Upper lobe of right lung (tissue), 1 donor: ENCODE measurements at regions not wholly inside any gene's neighbourhood (a gene's known extent, or its start where the extent isn't known, plus 50 kb on each side); places are given as distances from the start of the nearest gene placed in this dataset.
"Not testable (repeated sequence)": the region's sequence is repeated elsewhere in the genome, so short reads cannot be mapped to it uniquely, and the experiment has no call there.

ENCODE experiments used
- ATAC-seq: fragments of 200-7000 bp; cut with Tn5 transposase; one replicate; pipeline ENCODE4 v1.9.1; 2020; ENCODE audit warnings: mild to moderate bottlenecking, moderate library complexity
- DNase-seq: peaks from one replicate; pipeline ENCODE4 v3.0.0-alpha.2; 2020
- H3K27ac ChIP-seq: fragments of 200-600 bp; one replicate; pipeline ENCODE4 v1.8.0; 2022
- H3K27me3 ChIP-seq: fragments of 200-600 bp; one replicate; pipeline ENCODE4 v1.8.0; 2022; ENCODE audit warnings: mild to moderate bottlenecking
- H3K36me3 ChIP-seq: fragments of 200-600 bp; one replicate; pipeline ENCODE4 v1.8.0; 2022
- H3K4me1 ChIP-seq: fragments of 200-600 bp; one replicate; pipeline ENCODE4 v1.8.0; 2022
- H3K4me3 ChIP-seq: fragments of 200-600 bp; one replicate; pipeline ENCODE4 v1.8.0; 2022; ENCODE audit warnings: mild to moderate bottlenecking
- H3K9me3 ChIP-seq: fragments of 200-600 bp; one replicate; pipeline ENCODE4 v1.8.0; 2022
- intact Hi-C: fragments of 100-400 bp; cut with DNase I; formaldehyde crosslinking; loops from one replicate; pipeline ENCODE4 v1.11.0; 2022
- TF ChIP-seq, protein P1 (sequence below): fragments of 200-600 bp; IDR thresholded peaks from one replicate; pipeline ENCODE4 v1.8.0; 2022; ENCODE audit warnings: antibody characterized with exemption
- donor health status: DM: no; HTN: yes; CAD: no; lungs with severe emphysema.

DNA sequence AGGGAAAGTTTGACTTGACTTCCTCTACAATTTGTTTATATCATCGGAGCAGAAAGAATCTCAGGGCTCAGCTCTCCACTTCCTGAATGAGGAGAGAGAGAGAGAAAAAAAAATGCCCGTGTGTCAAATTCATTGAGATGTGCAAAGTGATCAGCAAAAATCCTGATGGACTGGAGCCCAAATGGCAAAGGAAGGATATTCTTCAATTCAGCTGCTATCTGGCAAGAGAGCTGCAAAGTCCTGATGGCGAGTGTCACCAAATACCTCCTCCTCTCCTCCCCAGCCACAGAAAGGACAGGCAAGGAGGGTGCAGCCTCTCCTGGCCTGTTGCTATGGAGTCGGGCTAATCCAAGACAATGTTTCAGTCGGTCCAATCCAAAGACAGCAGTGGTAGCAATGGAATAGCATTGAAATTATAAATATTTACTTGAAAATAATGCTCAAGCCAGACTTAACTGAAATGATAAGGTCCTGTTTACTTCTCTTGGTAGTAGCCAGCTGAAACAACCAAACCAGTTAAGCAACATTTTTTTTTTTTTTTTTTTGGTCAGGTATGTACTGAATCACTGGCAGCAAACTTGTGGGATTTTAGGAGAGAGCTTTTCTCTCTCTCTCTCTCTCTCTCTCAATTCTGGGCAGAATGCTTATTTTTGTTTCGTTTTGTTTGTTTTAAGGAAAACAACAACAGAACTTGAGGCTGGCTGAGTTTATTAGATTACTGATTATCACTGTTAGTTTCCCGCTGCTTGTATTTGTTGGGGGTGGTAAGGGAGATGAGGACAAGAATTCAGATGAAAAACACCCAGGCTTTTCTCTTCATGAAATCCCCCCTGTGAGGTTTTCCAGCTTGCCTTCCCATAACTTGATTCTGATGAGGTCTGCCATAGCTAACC is 204.2 kb downstream of the BCAS1 start:
- H3K4me1 ChIP-seq = peaks cover 34% of the 10 kb centered on the region
- TF ChIP-seq, protein P1, sequence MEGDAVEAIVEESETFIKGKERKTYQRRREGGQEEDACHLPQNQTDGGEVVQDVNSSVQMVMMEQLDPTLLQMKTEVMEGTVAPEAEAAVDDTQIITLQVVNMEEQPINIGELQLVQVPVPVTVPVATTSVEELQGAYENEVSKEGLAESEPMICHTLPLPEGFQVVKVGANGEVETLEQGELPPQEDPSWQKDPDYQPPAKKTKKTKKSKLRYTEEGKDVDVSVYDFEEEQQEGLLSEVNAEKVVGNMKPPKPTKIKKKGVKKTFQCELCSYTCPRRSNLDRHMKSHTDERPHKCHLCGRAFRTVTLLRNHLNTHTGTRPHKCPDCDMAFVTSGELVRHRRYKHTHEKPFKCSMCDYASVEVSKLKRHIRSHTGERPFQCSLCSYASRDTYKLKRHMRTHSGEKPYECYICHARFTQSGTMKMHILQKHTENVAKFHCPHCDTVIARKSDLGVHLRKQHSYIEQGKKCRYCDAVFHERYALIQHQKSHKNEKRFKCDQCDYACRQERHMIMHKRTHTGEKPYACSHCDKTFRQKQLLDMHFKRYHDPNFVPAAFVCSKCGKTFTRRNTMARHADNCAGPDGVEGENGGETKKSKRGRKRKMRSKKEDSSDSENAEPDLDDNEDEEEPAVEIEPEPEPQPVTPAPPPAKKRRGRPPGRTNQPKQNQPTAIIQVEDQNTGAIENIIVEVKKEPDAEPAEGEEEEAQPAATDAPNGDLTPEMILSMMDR = no peak

DNA sequence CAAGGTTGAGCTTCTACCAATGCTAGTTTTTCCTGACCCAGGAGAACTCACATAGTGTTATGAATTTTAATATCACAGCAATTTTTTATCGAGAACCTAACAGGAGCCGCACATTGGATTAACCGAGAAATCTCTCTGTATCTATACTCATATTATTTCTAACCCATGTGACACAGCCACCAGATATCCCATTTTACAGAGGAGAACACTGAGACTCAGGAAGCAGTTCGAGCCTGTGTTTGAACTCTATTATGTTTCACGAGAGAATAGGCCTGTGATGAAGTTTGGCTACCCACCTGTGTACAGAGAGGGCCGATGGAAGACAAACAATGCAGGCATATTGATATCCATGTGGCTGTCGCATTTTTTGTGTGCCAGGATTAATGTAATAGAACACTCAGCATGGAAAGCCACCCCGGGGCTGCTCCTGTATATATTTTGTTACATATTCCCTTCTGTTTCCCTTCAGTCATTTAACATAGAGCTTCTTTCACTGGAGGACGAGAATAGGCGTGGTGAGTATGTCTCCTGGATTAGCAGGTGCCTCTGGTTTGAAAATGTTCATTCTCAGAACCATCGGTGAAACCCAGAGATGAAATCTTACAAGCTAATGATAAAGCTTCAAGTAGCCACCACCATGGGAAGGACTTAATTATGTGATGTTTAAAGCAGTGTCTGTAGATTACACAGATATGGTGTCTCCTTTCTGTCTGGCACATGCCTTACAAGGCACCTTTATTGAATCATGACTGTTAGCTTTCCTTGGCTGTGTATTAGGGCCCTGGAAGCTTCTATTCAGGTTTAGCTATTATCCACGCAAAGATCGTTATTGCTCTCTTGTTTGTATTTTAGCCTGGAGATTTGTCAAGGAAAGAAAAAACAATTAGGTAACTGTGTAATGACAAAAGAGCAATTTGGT is 205.4 kb downstream of the BCAS1 start:
- ATAC-seq, intact Hi-C loops, H3K9me3 ChIP-seq, H3K36me3 ChIP-seq, H3K27me3 ChIP-seq, DNase-seq, H3K4me3 ChIP-seq: not testable (repeated sequence)
- Histone ChIP-seq H3K4me1 (peaks cover 34% of the 10 kb centered on the region), H3K27ac (peak overlapping the region; percentile 77)

More for the DNA sequence above, 204.2 kb downstream of the BCAS1 start:
- Histone ChIP-seq H3K27me3 (no peaks in the 10 kb centered on the region), H3K9me3 (no peaks in the 10 kb centered on the region), H3K27ac (peak overlapping the region; percentile 77), H3K4me3 (peak overlapping the region; percentile 14), H3K36me3 (no peaks in the 10 kb centered on the region)
- intact Hi-C loops = no loop called here
- DNase-seq (no peak), ATAC-seq (peak; percentile 81)

DNA sequence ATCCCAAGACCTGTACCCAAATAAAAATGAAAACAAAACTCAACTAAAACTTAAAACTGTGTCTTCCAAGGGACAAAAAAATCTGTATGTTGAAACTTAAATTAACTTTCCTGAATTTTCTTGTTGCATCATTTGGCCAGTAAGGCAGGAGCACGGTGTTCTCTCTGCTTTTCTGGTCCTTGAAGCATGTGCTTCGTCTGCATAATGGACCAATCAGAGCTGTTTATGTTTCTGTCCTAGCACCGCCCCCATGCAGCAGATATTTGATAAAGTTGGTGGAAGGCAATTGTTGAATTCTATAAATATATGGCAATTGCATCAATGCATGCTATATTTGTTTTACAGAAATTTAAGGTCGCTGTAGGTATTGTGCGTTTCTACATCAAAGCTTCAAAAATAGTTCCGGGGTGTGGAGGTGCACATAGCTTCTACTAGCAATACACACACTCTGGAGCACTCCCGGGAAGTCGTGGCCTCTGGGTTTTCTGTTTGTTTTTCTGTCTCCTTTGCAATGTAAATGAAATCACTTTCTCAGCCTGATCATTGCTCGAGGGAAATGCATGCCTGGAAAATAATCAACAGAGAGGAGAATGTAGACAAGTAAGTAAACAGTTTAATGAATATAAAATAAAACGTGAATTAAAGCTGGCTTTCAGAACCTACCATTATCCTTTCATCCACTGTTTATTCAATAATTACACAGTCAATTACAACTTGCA is 206.3 kb downstream of the BCAS1 start:
- intact Hi-C loops, H3K27ac ChIP-seq, H3K36me3 ChIP-seq: not testable (repeated sequence)

DNA sequence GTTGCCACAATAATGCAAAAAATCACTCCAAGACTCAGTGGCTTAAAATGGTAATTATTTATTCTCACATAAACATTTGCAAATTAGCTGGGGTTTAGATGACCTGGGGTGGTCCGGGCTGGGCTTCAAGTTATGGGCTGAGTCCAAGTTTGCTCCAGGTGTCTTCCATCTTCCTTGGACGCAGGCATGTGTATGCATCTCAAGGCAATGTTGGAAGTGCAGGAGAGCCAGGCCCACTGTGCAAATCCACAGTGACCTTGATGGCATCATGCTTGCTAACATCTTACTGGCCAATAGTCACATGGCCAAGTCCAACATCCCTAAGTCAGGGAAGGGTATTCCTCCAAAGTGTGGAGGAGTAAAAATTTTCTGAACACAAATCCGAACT is 206.9 kb downstream of the BCAS1 start:
- intact Hi-C loops, H3K4me3 ChIP-seq, ATAC-seq, H3K27me3 ChIP-seq, H3K36me3 ChIP-seq, H3K9me3 ChIP-seq, H3K27ac ChIP-seq, DNase-seq: not testable (repeated sequence)
- H3K4me1 ChIP-seq = peaks cover 33% of the 10 kb centered on the region

More for the DNA sequence above, 206.3 kb downstream of the BCAS1 start:
- ATAC-seq, H3K27me3 ChIP-seq, H3K9me3 ChIP-seq, DNase-seq, H3K4me3 ChIP-seq: not testable (repeated sequence)
- peaks cover 33% of the 10 kb centered on the region for H3K4me1 ChIP-seq

DNA sequence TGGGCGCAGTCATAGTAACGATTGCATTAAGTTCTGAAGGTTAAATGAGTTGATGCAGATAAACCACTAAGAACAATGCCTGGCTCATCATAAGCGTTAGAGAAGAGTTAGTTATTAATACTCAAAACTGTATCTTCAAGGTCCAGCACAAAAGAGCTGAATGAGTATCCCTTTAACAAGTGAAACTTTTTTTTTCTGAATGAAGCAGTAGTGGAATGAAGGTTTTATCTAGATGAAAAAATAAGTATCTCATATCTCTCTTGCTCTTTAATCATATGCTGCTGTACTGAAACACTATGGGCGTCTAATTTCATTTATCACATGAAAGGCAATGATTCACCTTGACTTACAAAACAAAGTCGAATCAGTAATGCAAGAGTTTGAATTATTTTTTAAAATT is 207.4 kb downstream of the BCAS1 start:
- peaks cover 38% of the 10 kb centered on the region for H3K4me1 ChIP-seq
- DNase-seq, H3K4me3 ChIP-seq, intact Hi-C loops, H3K36me3 ChIP-seq, H3K27me3 ChIP-seq, ATAC-seq, H3K27ac ChIP-seq, H3K9me3 ChIP-seq: not testable (repeated sequence)

DNA sequence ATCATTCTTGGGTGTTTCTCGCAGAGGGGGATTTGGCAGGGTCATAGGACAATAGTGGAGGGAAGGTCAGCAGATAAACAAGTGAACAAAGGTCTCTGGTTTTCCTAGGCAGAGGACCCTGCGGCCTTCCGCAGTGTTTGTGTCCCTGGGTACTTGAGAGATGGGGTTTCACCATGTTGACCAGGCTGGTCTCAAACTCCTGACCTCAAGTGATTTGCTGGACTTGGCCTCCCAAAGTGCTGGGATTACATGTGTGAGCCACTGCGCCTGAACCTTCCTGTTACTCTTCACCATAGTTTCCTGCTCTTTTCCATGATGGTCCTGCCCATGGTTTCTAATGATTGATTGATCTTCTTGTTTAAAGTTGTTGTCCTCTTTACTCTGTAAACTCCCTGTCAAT is 207.9 kb downstream of the BCAS1 start:
- peaks cover 43% of the 10 kb centered on the region for H3K4me1 ChIP-seq
- H3K27ac ChIP-seq, DNase-seq, H3K4me3 ChIP-seq, ATAC-seq, H3K27me3 ChIP-seq, H3K9me3 ChIP-seq, H3K36me3 ChIP-seq, intact Hi-C loops: not testable (repeated sequence)

DNA sequence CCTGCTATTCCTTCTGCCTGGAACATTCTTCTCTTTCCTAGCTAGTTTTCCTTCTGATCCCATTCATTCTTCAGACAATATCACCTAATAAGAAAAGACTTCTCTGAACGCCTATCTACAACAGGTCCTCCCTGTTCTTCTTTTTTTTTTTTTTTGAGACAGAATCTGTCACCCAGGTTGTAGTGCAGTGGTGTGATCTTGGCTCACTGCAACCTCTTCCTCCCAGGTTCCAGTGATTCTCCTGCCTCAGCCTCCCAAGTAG is 208.3 kb downstream of the BCAS1 start:
- ATAC-seq, H3K36me3 ChIP-seq, DNase-seq, H3K4me3 ChIP-seq, intact Hi-C loops, H3K9me3 ChIP-seq, H3K27ac ChIP-seq, H3K27me3 ChIP-seq: not testable (repeated sequence)
- H3K4me1 ChIP-seq = peaks cover 41% of the 10 kb centered on the region

DNA sequence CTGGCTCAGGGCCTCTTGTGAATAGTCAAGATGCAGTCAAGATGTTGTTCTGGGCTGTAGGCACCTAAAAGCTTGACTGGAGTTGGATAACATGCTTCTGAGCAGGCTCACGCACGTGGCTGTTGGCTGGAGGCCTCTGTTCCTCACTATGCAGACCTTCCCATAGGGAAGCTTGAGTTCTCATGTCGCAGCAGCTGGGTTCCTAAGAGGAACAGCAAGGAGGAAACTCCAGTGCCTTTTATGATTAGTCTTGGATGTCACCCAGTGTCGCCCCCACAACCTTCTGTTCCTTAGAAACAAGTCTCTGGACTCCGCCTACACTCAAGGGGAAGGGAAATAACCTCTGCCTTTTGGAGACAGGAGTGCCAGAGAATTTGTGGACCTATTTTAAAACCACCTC is 210.7 kb downstream of the BCAS1 start:
- DNase-seq (no peak), ATAC-seq (peak; percentile 81)
- TF ChIP-seq, protein P1 = no peak
- Histone ChIP-seq H3K4me3 (no peak overlapping the region), H3K36me3 (no peaks in the 10 kb centered on the region), H3K9me3 (no peaks in the 10 kb centered on the region), H3K27ac (no peak overlapping the region), H3K4me1 (peaks cover 17% of the 10 kb centered on the region), H3K27me3 (no peaks in the 10 kb centered on the region)
- intact Hi-C loops = no loop called here

DNA sequence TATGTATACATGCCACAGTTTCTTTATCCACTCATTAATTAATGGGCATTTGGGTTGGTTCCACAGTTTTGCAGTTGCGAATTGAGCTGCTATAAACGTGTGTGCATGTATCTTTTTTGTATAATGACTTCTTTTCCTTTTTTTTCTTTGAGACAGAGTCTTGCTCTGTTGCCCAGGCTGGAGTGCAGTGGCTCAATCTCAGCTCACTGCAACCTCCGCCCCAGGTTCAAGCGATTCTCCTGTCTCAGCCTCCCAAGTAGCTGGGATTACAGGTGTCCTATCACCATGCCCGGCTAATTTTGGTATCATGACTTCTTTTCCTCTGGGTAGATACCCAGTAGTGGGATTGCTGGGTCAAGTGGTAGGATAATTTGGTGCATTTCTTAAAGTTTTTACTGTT is 211.4 kb downstream of the BCAS1 start:
- DNase-seq, intact Hi-C loops, H3K36me3 ChIP-seq, H3K9me3 ChIP-seq, H3K4me3 ChIP-seq, H3K27ac ChIP-seq, H3K27me3 ChIP-seq, ATAC-seq: not testable (repeated sequence)
- peaks cover 14% of the 10 kb centered on the region for H3K4me1 ChIP-seq

DNA sequence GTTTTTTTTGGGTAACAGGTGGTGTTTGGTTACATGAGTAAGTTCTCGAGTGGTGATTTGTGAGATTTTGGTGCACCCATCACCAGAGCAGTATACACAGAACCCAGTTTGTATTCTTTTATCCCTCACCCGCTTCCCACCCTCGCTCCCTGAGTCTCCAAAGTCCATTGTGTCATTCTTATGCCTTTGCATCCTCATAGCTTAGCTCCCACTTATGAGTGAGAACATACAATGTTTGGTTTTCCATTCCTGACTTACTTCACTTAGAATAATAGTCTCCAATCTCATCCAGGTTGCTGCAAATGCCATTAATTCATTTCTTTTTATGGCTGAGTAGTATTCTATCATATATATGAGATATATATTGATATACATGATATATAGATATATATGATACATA is 211.9 kb downstream of the BCAS1 start:
- H3K4me3 ChIP-seq, H3K9me3 ChIP-seq, H3K27ac ChIP-seq, H3K27me3 ChIP-seq, intact Hi-C loops, H3K36me3 ChIP-seq, ATAC-seq, DNase-seq: not testable (repeated sequence)
- H3K4me1 ChIP-seq = peaks cover 14% of the 10 kb centered on the region
